ENCODE measurements at regions not wholly inside any gene's neighbourhood (a gene's known extent, or its start where the extent isn't known, plus 50 kb on each side); places are given as distances from the start of the nearest gene placed in this dataset.
"Not testable (repeated sequence)": the region's sequence is repeated elsewhere in the genome, so short reads cannot be mapped to it uniquely, and the experiment has no call there.

DNA sequence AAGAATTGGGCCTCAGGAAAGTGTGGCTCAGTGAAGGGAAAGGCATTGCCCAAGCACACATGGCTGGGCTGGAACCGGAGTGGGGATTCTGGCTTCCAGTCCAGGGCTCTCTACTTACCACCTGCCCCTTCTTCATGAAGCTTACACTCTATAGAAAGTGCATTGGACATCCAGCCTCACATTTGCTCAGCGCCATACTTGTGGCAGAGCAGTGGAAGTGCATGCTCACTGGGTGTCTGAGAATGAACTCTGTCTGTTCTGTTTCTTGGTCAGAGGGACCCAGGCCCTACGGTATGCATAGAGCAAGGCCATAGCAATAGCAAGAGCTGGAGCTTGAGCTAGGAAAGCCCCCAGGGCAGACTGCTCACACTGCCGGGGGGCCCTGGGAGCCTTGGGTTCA is 1253.5 kb downstream of the TYW1 start:
- H3K4me2 ChIP-seq (ENCODE audit: low read depth, low read length) = no peak overlapping the region
- TF ChIP-seq CTCF (IDR thresholded peaks at IDR 0.05; ENCODE audit: low read length) = no peak
- no peak for TF ChIP-seq EZH2phosphoT487 (IDR thresholded peaks at IDR 0.05; ENCODE audit: low read length)
- TF ChIP-seq EZH2 (optimal IDR thresholded peaks at IDR 0.05; ENCODE audit: low read depth, low read length) = no peak
- no peaks in the 10 kb centered on the region for H3K79me2 ChIP-seq (ENCODE audit: low read length)
- no peaks in the 10 kb centered on the region for H3K36me3 ChIP-seq (replicated peaks; ENCODE audit: insufficient read depth, low read length)
- H3K9me2 ChIP-seq (replicated peaks; ENCODE audit: insufficient read depth, low read length) = no peaks in the 10 kb centered on the region
- H3K9ac ChIP-seq (ENCODE audit: low read length) = no peak overlapping the region
- H3K27me3 ChIP-seq (replicated peaks; ENCODE audit: insufficient read depth, low read length) = no peaks in the 10 kb centered on the region
- H3K27ac ChIP-seq (ENCODE audit: low read length) = no peak overlapping the region
- H4K20me1 ChIP-seq (ENCODE audit: insufficient read depth, low read length) = no peaks in the 10 kb centered on the region
- H3F3A ChIP-seq (ENCODE audit: insufficient read depth, low read length) = peaks cover 14% of the 10 kb centered on the region
- H3K9me3 ChIP-seq (replicated peaks; ENCODE audit: insufficient read depth, low read length) = no peaks in the 10 kb centered on the region
- DNase-seq = no peak
- no peak overlapping the region for H3K4me3 ChIP-seq (ENCODE audit: low read length)
- peaks cover 16% of the 10 kb centered on the region for H3K4me1 ChIP-seq (ENCODE audit: low read length)
- H2AFZ ChIP-seq (ENCODE audit: low read length) = no peak overlapping the region

- not testable (repeated sequence) for H3F3A ChIP-seq (ENCODE audit: insufficient read depth, low read length); H3K9me3 ChIP-seq (replicated peaks; ENCODE audit: insufficient read depth, low read length); H3K4me1 ChIP-seq (ENCODE audit: low read length); H3K9me2 ChIP-seq (replicated peaks; ENCODE audit: insufficient read depth, low read length); DNase-seq; H3K9ac ChIP-seq (ENCODE audit: low read length); H3K27me3 ChIP-seq (replicated peaks; ENCODE audit: insufficient read depth, low read length); H3K27ac ChIP-seq (ENCODE audit: low read length); H3K4me3 ChIP-seq (ENCODE audit: low read length); H4K20me1 ChIP-seq (ENCODE audit: insufficient read depth, low read length); H3K36me3 ChIP-seq (replicated peaks; ENCODE audit: insufficient read depth, low read length); H2AFZ ChIP-seq (ENCODE audit: low read length); H3K4me2 ChIP-seq (ENCODE audit: low read depth, low read length); H3K79me2 ChIP-seq (ENCODE audit: low read length)
Observed at GRCh38 chr7:68254815-68255214, 1258.2 kb downstream of the TYW1 start.

- Histone ChIP-seq H3K27me3 (replicated peaks; ENCODE audit: insufficient read depth, low read length) (no peaks in the 10 kb centered on the region), H3K79me2 (ENCODE audit: low read length) (no peaks in the 10 kb centered on the region), H3K9me3 (replicated peaks; ENCODE audit: insufficient read depth, low read length) (no peaks in the 10 kb centered on the region), H3K4me3 (ENCODE audit: low read length) (no peak overlapping the region), H2AFZ (ENCODE audit: low read length) (no peak overlapping the region), H3K4me1 (ENCODE audit: low read length) (peaks cover 6% of the 10 kb centered on the region), H3K4me2 (ENCODE audit: low read depth, low read length) (no peak overlapping the region), H3K27ac (ENCODE audit: low read length) (no peak overlapping the region), H3K9ac (ENCODE audit: low read length) (no peak overlapping the region), H4K20me1 (ENCODE audit: insufficient read depth, low read length) (no peaks in the 10 kb centered on the region), H3K9me2 (replicated peaks; ENCODE audit: insufficient read depth, low read length) (no peaks in the 10 kb centered on the region), H3F3A (ENCODE audit: insufficient read depth, low read length) (no peaks in the 10 kb centered on the region), H3K36me3 (replicated peaks; ENCODE audit: insufficient read depth, low read length) (no peaks in the 10 kb centered on the region)
- no peak for DNase-seq
- TF ChIP-seq EZH2 (optimal IDR thresholded peaks at IDR 0.05; ENCODE audit: low read depth, low read length) (no peak), EZH2phosphoT487 (IDR thresholded peaks at IDR 0.05; ENCODE audit: low read length) (no peak), CTCF (IDR thresholded peaks at IDR 0.05; ENCODE audit: low read length) (no peak)
Observed at GRCh38 chr7:68256295-68256694, 1259.7 kb downstream of the TYW1 start.

- no peak overlapping the region for H3K4me2 ChIP-seq (ENCODE audit: low read depth, low read length)
- no peak for DNase-seq
- H3K9ac ChIP-seq (ENCODE audit: low read length) = no peak overlapping the region
- TF ChIP-seq CTCF (IDR thresholded peaks at IDR 0.05; ENCODE audit: low read length) (no peak), EZH2 (optimal IDR thresholded peaks at IDR 0.05; ENCODE audit: low read depth, low read length) (no peak)
- no peaks in the 10 kb centered on the region for H4K20me1 ChIP-seq (ENCODE audit: insufficient read depth, low read length)
- no peak overlapping the region for H2AFZ ChIP-seq (ENCODE audit: low read length)
- no peaks in the 10 kb centered on the region for H3K79me2 ChIP-seq (ENCODE audit: low read length)
- H3K4me1 ChIP-seq (ENCODE audit: low read length) = peaks cover 6% of the 10 kb centered on the region
- no peaks in the 10 kb centered on the region for H3K36me3 ChIP-seq (replicated peaks; ENCODE audit: insufficient read depth, low read length)
- no peak overlapping the region for H3K27ac ChIP-seq (ENCODE audit: low read length)
- no peaks in the 10 kb centered on the region for H3K9me3 ChIP-seq (replicated peaks; ENCODE audit: insufficient read depth, low read length)
- H3F3A ChIP-seq (ENCODE audit: insufficient read depth, low read length) = no peaks in the 10 kb centered on the region
- H3K4me3 ChIP-seq (ENCODE audit: low read length) = no peak overlapping the region
- no peaks in the 10 kb centered on the region for H3K27me3 ChIP-seq (replicated peaks; ENCODE audit: insufficient read depth, low read length)
- no peaks in the 10 kb centered on the region for H3K9me2 ChIP-seq (replicated peaks; ENCODE audit: insufficient read depth, low read length)
Observed at GRCh38 chr7:68258609-68259008, 1262.0 kb downstream of the TYW1 start.
